GM21447 (cell line): ENCODE measurements at regions not wholly inside any gene's neighbourhood (a gene's known extent, or its start where the extent isn't known, plus 50 kb on each side); places are given as distances from the start of the nearest gene placed in this dataset.
"Not testable (repeated sequence)": the region's sequence is repeated elsewhere in the genome, so short reads cannot be mapped to it uniquely, and the experiment has no call there.

ENCODE experiments used
- ATAC-seq: cut with Tn5 transposase; IDR thresholded peaks from one replicate; pipeline ENCODE4 v1.9.1; 2021; ENCODE audit not compliant: unreplicated experiment

DNA sequence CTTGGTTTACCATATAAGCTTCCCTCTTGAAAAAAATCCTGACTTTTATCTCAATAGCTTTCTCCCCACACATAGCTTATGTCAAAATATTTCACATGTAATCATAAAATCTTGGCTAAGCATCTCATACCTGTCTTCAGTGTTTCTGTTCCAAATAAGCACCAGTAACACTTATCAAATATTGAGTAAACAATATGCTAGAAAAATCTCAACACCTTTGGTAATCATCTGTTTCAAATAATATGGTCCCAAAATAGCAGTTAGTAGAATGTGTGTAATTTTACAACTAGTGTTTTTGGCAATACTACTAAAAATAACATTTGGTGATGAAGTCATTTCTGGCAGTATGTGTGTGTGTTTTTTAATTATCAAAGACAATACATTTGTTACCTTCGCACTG lies 2138.2 kb downstream of the PCDH7 start:
- ATAC-seq, result no peak

GRCh38 chr4:32858971-32859370 lies 2138.8 kb downstream of the PCDH7 start:
- ATAC-seq, result no peak

GRCh38 chr4:32864713-32865351 lies 2144.7 kb downstream of the PCDH7 start:
- no peak for ATAC-seq

- ATAC-seq, result no peak
Observed at GRCh38 chr4:32876546-32876945, 2156.4 kb downstream of the PCDH7 start.

- no peak for ATAC-seq
Observed at GRCh38 chr4:32879913-32880312, 2159.7 kb downstream of the PCDH7 start.

GRCh38 chr4:32884198-32884597 lies 2164.0 kb downstream of the PCDH7 start:
- ATAC-seq, result no peak

DNA sequence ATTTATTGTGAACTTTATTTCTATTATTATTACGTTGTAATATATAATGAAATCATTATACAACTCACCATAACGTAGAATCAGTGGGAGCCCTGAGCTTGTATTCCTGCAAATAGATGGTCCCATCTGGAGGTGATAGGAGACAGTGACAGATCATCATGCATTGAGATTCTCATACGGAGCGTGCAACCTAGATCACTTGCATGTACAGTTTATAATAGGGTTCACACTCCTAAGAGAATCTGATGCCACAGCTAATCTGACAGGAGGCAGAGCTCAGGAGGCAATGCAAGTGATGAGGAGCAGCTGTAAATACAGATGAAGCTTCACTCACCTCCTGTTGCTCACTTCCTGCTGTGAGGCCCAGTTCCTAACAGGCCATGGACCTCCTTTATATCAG lies 2170.2 kb downstream of the PCDH7 start:
- ATAC-seq, result no peak

DNA sequence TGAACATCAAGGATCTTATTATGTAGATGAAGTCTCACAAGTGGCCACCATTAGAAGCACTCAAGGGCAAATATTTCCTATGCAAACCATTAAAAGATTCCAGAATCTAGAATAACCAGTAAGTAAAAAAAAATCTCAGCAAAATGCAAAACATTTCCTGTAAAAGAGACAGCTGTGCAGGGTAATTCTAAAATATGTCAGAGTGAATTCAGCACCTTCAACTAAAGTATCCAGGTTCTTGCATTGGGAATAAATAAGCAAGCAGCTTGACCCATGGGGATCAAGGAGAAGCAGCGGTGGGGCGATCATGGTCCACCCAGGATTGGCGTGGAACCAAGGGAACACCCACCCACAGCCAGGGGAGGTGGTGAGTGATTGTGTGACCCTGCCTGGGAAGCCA lies 2188.9 kb downstream of the PCDH7 start:
- no peak for ATAC-seq

- ATAC-seq, result no peak
Observed at GRCh38 chr4:32909736-32910135, 2189.6 kb downstream of the PCDH7 start.

DNA sequence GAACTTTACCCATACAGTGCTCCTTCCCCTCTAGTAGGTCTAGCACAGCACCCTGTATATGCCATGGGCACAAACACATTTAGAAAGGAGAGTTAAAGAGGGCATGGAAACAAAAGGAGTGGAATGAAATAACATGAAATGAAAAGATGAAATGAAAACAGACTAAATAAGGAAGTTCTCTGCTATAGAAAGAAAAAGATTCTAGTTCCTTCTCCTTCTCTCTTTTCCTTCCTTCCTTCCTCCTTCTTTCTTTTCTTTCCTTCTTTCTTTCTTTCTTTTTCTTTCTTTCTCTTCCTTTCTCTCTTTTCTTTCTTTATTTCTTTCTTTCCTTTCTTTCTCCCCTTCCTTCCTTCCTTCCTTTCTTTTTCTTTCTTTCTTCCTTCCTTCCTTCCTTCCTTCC lies 2197.4 kb downstream of the PCDH7 start:
- no peak for ATAC-seq

DNA sequence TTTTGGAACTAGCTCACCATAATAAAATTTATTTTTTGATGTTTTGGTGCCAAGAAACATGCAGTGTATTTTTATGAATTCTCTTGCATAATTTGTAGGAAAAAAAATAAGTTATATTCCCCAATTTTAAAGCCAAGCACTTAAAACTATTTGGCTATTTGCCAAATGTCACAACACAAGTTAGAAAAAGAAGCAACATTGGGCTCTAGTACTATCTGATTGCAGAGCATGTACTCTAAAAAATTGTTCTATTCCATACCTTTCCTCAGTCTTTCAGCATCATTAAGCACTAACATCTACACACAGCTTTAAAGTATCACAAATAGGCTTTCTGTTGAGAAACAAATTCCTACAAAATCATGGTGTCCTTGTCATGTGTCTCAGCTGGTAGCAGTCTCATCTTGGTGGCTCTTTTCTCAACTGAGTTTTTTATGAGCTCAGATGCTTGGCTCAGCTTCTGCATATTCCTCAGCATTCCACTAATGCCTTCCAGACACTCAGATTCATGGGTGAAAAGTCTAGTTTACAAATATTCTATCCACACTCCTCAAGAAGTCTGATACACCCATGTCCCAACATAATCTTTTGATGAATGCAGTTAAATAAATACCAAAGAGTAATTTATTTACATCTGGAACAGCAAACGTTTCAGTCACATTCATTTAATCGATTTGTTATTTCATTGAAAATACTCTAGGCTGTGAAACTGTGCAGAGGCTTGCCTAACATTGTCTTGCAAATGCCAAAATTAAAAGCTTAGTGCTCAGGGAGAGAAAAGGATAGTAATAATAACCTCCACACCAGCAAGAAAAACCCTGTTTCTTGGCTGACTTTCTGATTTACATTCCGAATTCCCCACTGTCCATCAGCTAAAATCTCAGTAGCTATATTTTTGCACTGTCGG lies 2209.9 kb downstream of the PCDH7 start:
- no peak for ATAC-seq

DNA sequence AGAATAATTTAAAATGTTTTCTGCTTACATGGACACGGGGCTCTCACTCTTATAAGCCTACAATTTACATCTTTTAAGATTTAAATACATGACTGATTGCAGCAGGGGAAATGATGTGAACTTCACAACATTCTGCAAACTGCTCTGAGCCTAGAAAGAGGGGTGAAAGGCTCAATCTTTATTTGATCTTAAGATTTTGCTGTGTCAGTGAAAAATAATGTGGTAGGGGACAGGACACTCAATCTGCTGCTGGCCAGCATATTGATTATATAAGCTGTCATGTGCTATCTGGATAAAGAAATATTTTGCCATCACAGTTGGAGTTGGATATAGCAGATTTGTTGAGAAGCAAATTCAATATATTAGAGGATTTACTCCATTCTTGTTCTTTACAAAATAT lies 2210.5 kb downstream of the PCDH7 start:
- ATAC-seq, result no peak

- no peak for ATAC-seq
Observed at GRCh38 chr4:32931475-32931874, 2211.3 kb downstream of the PCDH7 start.

DNA sequence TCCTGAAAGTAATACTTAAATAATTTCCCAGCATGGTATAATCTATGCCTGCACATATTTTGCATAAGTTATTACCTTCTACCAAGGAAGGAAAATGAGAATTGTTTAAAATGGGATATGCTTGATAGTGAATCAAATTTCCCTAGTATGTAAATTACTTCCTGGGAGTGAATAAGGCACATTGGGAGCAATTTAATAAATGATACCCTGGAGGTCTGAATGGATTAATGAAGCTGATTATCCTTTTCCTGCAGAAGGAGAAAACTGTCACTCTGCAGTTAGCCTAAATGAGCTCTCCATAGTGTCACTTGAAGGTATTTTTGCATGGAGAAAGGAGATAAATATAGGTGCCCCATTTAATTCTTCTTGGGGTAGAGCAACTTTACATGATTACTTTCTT lies 2212.0 kb downstream of the PCDH7 start:
- ATAC-seq, result no peak

DNA sequence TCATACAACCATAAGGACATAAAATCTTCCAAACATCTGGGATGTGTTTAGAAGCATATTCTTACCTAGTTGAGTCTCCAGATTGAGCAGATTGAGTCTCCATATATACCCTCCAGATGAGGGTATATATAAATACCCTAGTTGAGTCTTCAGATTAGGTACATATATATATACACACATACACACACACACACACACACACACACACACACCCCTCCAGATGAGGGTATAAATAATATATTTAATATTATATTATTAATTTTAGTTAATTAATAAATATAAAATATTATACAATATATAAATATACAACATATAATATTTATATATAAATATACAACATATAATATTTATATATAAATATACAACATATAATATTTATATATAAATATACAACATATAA lies 2219.1 kb downstream of the PCDH7 start:
- not testable (repeated sequence) for ATAC-seq

DNA sequence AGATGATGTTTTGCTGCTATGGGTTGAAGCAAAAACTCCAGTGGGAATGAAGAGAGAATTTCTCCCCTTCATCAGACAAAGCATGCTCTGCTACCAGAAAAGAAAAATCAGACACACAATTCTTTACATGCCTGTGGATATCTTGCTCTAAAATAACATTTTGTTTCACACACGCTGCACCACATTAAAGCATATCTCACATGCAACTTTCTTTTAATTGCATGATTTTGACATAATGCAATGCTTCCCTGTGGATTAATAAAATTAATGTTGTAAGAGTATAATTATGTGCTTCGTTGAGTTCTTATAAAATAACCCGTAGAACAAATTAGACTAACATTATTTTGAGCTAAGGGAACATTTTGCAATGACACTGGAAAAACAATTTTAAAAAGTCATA lies 2230.7 kb downstream of the PCDH7 start:
- no peak for ATAC-seq

DNA sequence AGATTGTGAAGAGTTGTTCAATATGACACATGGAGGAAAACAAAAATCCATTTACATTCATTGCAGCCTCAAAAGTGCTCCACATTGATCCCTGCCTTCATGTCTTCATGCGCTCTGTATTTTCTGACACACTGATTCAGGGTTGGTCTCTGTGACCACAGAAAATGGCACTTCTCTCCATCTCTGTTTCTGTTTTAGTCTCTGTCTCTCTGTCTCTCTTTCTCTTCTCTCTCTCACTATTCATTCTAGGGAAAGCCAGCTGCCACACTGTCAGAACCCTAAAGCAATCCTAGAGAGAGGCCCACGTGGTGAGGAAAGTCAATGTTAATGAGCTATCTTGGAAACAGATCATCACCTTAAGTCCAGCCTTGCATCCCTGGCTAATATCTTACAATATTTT lies 2238.4 kb downstream of the PCDH7 start:
- ATAC-seq, result no peak

- no peak for ATAC-seq
Observed at GRCh38 chr4:32962100-32962499, 2241.9 kb downstream of the PCDH7 start.

GRCh38 chr4:32985256-32985655 lies 2265.1 kb downstream of the PCDH7 start:
- ATAC-seq, result no peak

DNA sequence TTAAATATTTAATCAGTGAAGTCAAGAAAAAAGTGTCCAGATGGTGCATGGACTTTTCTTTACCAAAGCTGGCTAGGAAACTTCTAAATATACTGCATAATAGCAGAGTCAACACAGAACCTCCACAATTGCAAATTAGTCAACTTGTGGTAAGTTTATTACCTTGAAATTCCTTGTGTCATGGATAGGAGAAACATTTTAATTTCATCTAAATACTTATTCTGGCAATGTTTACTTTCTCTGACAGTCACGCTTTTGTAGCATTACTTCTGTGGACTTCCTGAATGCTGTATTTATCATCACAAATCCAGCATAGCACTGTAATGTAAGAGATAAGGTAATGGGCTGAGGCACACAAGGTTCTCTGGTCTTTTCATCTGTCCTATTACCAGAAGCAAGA lies 2266.1 kb downstream of the PCDH7 start:
- no peak for ATAC-seq

DNA sequence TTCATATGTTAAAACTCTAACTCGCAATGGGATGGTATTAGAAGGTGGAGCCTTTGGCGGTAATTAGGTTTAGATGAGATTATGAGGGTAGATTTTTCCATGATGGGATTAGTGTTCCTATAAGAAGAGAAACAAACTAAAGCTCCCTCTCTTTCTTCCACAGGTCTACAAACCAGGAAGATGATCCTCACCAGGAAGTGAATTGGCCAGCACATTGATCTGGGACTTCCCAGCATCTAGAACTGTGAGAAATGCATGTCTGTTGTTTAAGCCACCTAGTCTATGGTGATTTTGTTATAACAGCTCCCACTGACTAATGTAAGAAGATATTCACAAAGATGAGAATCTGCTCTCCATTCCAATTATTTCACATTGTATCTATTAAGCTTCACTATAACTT lies 2266.9 kb downstream of the PCDH7 start:
- ATAC-seq, result no peak

GRCh38 chr4:32988165-32988811 lies 2268.1 kb downstream of the PCDH7 start:
- no peak for ATAC-seq
